GM12801 (cell line): ENCODE measurements at regions not wholly inside any gene's neighbourhood (a gene's known extent, or its start where the extent isn't known, plus 50 kb on each side); places are given as distances from the start of the nearest gene placed in this dataset.

Experiments
- TF ChIP-seq, protein P1 (sequence below): IDR thresholded peaks from one replicate; pipeline ENCODE4 v1.5.1; 2011; ENCODE audit warnings: control low read depth; ENCODE audit not compliant: insufficient read length; ENCODE audit errors: extremely low read depth

DNA sequence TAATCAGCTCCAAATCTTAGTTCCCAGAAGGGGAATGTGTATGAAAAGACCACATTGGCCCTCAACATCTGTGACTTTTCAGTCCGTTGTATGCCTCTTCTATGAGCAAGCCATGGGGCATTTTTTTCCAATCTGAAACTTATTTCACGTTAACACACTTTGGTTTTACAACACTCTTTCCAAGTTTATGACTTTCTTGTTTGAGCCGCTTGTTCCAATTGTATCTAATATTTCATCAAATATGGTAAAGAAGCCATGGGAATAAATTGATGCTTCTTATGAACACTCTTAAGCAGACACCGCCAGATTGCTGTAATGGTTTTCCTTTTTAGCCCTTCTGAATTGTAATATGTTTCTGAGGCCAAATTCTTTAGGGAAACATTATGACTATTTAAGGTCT lies 359.9 kb downstream of the HLX start:
- TF ChIP-seq, protein P1, sequence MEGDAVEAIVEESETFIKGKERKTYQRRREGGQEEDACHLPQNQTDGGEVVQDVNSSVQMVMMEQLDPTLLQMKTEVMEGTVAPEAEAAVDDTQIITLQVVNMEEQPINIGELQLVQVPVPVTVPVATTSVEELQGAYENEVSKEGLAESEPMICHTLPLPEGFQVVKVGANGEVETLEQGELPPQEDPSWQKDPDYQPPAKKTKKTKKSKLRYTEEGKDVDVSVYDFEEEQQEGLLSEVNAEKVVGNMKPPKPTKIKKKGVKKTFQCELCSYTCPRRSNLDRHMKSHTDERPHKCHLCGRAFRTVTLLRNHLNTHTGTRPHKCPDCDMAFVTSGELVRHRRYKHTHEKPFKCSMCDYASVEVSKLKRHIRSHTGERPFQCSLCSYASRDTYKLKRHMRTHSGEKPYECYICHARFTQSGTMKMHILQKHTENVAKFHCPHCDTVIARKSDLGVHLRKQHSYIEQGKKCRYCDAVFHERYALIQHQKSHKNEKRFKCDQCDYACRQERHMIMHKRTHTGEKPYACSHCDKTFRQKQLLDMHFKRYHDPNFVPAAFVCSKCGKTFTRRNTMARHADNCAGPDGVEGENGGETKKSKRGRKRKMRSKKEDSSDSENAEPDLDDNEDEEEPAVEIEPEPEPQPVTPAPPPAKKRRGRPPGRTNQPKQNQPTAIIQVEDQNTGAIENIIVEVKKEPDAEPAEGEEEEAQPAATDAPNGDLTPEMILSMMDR: no peak

DNA sequence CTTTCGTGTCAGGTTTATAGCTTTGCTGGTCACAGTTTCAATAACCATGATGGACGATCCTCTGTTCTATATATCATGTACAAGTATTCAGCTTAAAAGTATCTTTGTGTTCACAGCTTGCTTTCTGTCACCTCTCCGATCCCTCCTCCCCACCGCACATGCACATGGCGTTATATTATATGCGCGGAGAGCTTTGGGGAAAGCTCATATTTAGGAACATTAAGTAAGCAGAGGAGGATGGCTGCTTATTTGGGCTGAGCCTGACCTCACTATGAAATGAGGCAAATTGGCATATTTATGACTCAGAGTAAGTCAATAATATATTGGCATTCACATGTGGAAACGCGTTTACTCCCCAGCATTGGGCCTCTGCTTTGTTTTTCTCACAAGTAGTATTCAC lies 360.5 kb downstream of the HLX start:
- TF ChIP-seq, protein P1: no peak

DNA sequence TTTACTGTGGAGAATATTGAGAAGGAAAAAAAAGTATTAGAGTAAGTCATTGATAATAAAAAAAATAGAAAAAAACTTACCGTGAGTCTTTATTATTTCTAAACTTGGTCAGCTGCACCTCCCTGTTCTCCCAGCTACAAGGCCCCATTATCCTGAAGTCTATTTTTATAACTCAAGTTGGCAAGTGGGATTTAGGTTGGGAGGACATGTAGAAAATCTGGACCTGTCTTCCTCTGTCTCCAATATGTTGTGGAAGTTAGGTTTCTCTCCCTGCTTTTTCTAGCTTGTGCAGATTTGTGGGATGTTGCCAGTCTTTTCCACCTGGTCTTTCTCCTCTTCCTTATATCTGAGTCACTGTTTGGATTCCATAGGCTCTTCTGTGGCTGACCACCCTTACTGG lies 361.4 kb downstream of the HLX start:
- TF ChIP-seq, protein P1: no peak

DNA sequence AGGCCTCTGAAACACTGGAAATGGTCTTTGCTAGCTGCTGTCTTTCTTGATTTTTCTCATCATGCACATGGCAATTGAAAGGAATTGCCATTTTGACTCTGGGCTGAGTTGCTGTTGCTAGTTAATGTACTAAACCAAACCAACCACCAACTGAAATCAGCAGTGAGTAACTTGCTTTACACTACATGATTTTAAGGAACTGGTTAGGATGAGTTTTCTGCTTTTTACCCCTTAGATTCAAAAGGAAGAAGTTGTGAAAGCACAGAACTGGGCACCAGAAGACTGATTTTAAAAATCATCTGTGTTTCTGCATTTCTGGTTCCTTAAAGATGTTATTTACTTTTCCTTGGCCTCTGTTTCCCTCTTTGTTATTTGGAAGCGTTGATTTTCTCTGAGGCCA lies 361.9 kb downstream of the HLX start:
- TF ChIP-seq, protein P1: no peak

DNA sequence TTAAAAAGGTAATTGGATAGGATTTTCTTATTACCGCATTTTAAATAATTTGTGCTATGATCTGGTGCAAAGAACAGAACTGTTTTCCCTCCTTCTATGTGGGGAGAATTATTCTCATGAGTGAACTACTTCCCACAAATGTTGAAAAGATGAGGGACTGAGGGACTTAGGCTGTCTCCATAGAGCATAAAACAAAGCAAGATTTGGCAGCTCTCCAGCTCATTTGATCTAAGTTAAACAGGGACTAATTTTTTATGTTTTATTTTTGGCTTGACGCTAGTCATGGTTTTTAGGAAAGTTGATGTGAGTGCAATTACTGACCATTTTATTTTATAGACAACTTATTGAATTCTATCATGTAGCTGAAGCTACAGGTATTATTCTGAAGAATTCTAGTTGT lies 362.3 kb downstream of the HLX start:
- TF ChIP-seq, protein P1: no peak

DNA sequence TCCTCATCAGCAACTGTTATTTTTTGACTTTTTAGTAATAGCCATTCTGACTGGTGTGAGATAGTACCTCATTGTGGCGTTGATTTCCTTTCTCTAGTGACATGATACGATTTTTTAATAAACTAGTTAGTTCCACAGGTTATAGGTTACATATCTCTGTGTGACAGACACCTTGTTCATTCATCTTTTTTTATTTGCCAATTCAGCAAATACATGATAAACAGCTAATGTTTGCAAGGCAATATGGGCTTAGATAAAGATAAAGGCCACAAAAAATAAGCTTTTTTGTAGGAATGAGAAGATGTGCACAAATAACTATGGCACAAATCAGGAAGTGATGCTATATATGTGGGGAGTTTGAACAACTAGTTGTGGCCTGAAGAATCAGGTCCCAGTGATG lies 366.8 kb downstream of the HLX start:
- TF ChIP-seq, protein P1: no peak

DNA sequence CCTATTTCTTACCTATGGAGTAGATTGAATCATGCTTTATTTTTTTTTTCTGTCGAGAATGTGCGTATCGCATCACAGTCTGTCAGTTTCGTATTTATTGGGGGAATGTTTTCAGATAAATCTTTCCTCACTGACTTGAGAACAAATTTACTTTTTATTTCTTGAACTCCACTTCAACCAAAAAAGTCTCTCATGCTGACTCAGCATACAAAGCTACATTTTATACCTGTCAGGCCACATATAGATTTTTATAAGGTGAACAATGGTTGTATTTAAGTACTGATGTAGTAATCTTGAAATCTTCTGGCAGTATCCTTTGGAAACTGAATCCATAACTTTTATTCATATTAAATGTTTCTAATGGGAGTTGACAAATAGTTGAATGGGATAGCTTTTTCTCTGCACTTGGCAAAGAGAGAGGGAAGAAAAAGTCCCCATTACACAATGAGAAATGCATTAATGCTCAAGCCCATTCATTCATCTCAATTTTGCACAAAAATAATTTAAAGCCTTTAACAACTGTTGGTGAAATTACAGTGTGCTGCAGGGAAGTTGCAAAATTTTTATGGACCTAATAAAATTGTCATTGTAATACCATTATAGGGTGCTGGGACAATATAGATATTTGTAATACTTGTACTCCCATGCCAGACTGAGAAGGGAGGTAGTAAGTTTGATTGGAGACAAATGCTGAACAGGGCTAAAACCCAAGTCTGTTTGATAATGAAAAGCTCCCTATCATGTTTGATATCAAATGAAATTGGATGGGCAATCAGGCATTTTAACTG lies 367.6 kb downstream of the HLX start:
- TF ChIP-seq, protein P1: no peak

DNA sequence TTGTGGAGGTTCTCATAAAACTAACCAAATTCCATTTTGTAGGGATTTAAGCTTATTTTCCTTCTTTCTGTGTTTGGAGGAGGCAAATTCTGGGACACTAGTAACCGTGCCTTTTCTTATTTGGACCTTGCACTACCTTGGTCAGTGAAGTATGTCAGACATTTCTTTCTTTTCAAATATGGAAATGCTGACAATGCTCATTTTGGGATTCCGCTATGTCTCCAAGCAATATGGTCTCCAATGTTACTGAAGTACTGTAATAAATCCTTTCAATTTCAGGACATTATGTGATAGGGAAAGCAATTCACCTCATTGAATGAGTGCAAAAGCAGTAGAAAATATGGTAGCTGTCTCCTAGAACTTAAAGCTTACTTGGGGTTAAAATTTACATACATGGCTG lies 372.3 kb downstream of the HLX start:
- TF ChIP-seq, protein P1: no peak
